HEK293 (cell line): ENCODE measurements at regions not wholly inside any gene's neighbourhood (a gene's known extent, or its start where the extent isn't known, plus 50 kb on each side); places are given as distances from the start of the nearest gene placed in this dataset.

Experiments
- CTCF ChIA-PET: fragments of 350-600 bp; formaldehyde crosslinking; extraction: SDS; loops from one replicate; lab custom pipeline; 2021; ENCODE audit warnings: antibody characterized with exemption; lab: Yijun Ruan, JAX
- POLR2A ChIA-PET: fragments of 300-600 bp; formaldehyde crosslinking; extraction: SDS; loops from one replicate; lab custom pipeline; 2020; ENCODE audit warnings: antibody characterized with exemption, inconsistent platforms; lab: Yijun Ruan, JAX
- H3K27ac ChIP-seq: fragments of 200-500 bp; sonication (Bioruptor generic); 2 replicates; pipeline ENCODE4 v1.5.1; 2014; ENCODE audit warnings: low read depth, low read length, control low read depth, inconsistent platforms; ENCODE audit errors: extremely low read depth
- H3K36me3 ChIP-seq, 2 experiments: fragments of 200-500 bp in 1 of 2; sonication (Bioruptor generic) in 1 of 2; 1 replicate in 1 of 2; 2 replicates in 1 of 2; pipeline ENCODE4 v1.5.1; 2014 to 2017; ENCODE audit warnings: inconsistent platforms in 2 of 2, low read length in 2 of 2; ENCODE audit not compliant: control insufficient read depth in 2 of 2, insufficient read depth in 1 of 2
- H3K4me1 ChIP-seq: fragments of 200-500 bp; sonication (Bioruptor generic); 2 replicates; pipeline ENCODE4 v1.5.1; 2014; ENCODE audit warnings: mild to moderate bottlenecking, low read length, inconsistent platforms; ENCODE audit not compliant: control insufficient read depth, insufficient read depth
- H3K4me3 ChIP-seq: 2 replicates; pipeline ENCODE4 v1.5.1; 2011; ENCODE audit warnings: low read depth, mild to moderate bottlenecking, control low read depth, low read length, moderate library complexity
- H3K9me3 ChIP-seq: fragments of 200-500 bp; sonication (Bioruptor generic); 2 replicates; pipeline ENCODE4 v1.5.1; 2014; ENCODE audit warnings: low read depth, low read length, inconsistent platforms; ENCODE audit not compliant: control insufficient read depth, insufficient read depth
- AEBP2 ChIP-seq: fragments of 450-650 bp; formaldehyde crosslinking; IDR thresholded peaks from 2 replicates; pipeline ENCODE4 v1.5.1; 2016; ENCODE audit warnings: missing biosample characterization, missing genetic modification characterization, borderline replicate concordance
- BCL11A ChIP-seq: fragments of 450-650 bp; formaldehyde crosslinking; IDR thresholded peaks from 2 replicates; pipeline ENCODE4 v1.5.1; 2016; ENCODE audit warnings: low read depth, missing biosample characterization, missing genetic modification characterization
- GLI2 ChIP-seq: fragments of 450-650 bp; formaldehyde crosslinking; IDR thresholded peaks from 2 replicates; pipeline ENCODE4; 2017; ENCODE audit warnings: missing biosample characterization, missing genetic modification characterization, low read depth, borderline replicate concordance
- KLF7 ChIP-seq: fragments of 450-650 bp; formaldehyde crosslinking; IDR thresholded peaks from 2 replicates; pipeline ENCODE4 v1.5.1; 2016; ENCODE audit warnings: missing biosample characterization, missing genetic modification characterization, borderline replicate concordance
- SP2 ChIP-seq: fragments of 450-650 bp; formaldehyde crosslinking; IDR thresholded peaks from 2 replicates; pipeline ENCODE4 v1.5.1; 2016; ENCODE audit warnings: missing biosample characterization, missing genetic modification characterization
- SP3 ChIP-seq: fragments of 450-650 bp; formaldehyde crosslinking; IDR thresholded peaks from 2 replicates; pipeline ENCODE4 v1.5.1; 2016; ENCODE audit warnings: missing biosample characterization, missing genetic modification characterization
- ZBTB1 ChIP-seq: fragments of 450-650 bp; formaldehyde crosslinking; IDR thresholded peaks from 2 replicates; pipeline ENCODE4 v1.5.1; 2016; ENCODE audit warnings: missing biosample characterization, missing genetic modification characterization
- ZBTB10 ChIP-seq: fragments of 450-650 bp; formaldehyde crosslinking; IDR thresholded peaks from 2 replicates; pipeline ENCODE4 v1.5.1; 2016; ENCODE audit warnings: missing biosample characterization, missing genetic modification characterization
- ZBTB48 ChIP-seq: fragments of 450-650 bp; formaldehyde crosslinking; IDR thresholded peaks from 2 replicates; pipeline ENCODE4 v1.5.1; 2016; ENCODE audit warnings: missing biosample characterization, missing genetic modification characterization
- ZFP37 ChIP-seq: fragments of 450-650 bp; formaldehyde crosslinking; IDR thresholded peaks from 2 replicates; pipeline ENCODE4 v1.5.1; 2016; ENCODE audit warnings: missing biosample characterization, missing genetic modification characterization
- ZIC2 ChIP-seq: fragments of 450-650 bp; formaldehyde crosslinking; IDR thresholded peaks from 2 replicates; pipeline ENCODE4 v1.5.1; 2016; ENCODE audit warnings: missing biosample characterization, missing genetic modification characterization
- ZNF202 ChIP-seq: fragments of 450-650 bp; formaldehyde crosslinking; IDR thresholded peaks from 2 replicates; pipeline ENCODE4 v1.5.1; 2016; ENCODE audit warnings: missing biosample characterization, missing genetic modification characterization, borderline replicate concordance
- ZNF211 ChIP-seq: fragments of 450-650 bp; formaldehyde crosslinking; IDR thresholded peaks from 2 replicates; pipeline ENCODE4 v1.5.1; 2016; ENCODE audit warnings: low read depth, missing biosample characterization, missing genetic modification characterization
- ZNF280C ChIP-seq: fragments of 450-650 bp; formaldehyde crosslinking; IDR thresholded peaks from 2 replicates; pipeline ENCODE4 v1.5.1; 2016; ENCODE audit warnings: missing biosample characterization, missing genetic modification characterization
- ZNF398 ChIP-seq: fragments of 450-650 bp; formaldehyde crosslinking; IDR thresholded peaks from 2 replicates; pipeline ENCODE4 v1.5.1; 2017; ENCODE audit warnings: missing biosample characterization, missing genetic modification characterization
- ZNF433 ChIP-seq: fragments of 450-650 bp; formaldehyde crosslinking; IDR thresholded peaks from 2 replicates; pipeline ENCODE4 v1.5.1; 2016; ENCODE audit warnings: missing biosample characterization, missing genetic modification characterization, low read depth
- ZNF558 ChIP-seq: fragments of 450-650 bp; formaldehyde crosslinking; IDR thresholded peaks from 2 replicates; pipeline ENCODE4 v1.5.1; 2016; ENCODE audit warnings: missing biosample characterization, missing genetic modification characterization
- ZNF561 ChIP-seq: fragments of 450-650 bp; IDR thresholded peaks from 2 replicates; pipeline ENCODE4 v1.5.1; 2018; ENCODE audit warnings: missing biosample characterization, missing genetic modification characterization, borderline replicate concordance
- ZNF571 ChIP-seq: fragments of 450-650 bp; formaldehyde crosslinking; IDR thresholded peaks from 2 replicates; pipeline ENCODE4 v1.5.0; 2017; ENCODE audit warnings: missing biosample characterization, missing genetic modification characterization
- ZNF626 ChIP-seq: fragments of 450-650 bp; sonication (Bioruptor Pico); formaldehyde crosslinking; IDR thresholded peaks from 2 replicates; pipeline ENCODE4 v1.5.1; 2018; ENCODE audit warnings: missing biosample characterization, missing genetic modification characterization, inconsistent platforms
- ZNF639 ChIP-seq: fragments of 450-650 bp; formaldehyde crosslinking; IDR thresholded peaks from 2 replicates; pipeline ENCODE4 v1.5.1; 2016; ENCODE audit warnings: missing biosample characterization, missing genetic modification characterization

GRCh38 chr17:72064606-72065193, 56.1 kb upstream of the SOX9 start:
- TF ChIP-seq ZNF561 (tag by site-specific recombination) (no peak), GLI2 (tag by site-specific recombination) (no peak), SP3 (no peak), AEBP2 (tag by site-specific recombination) (no peak), ZIC2 (tag by site-specific recombination) (no peak), ZNF211 (tag by site-specific recombination) (no peak)
- Histone ChIP-seq H3K36me3 (no peaks in the 10 kb centered on the region), H3K27ac (no peak overlapping the region), H3K9me3 (no peaks in the 10 kb centered on the region), H3K4me1 (no peaks in the 10 kb centered on the region; the same call in 1 of the 2 replicates), H3K4me3 (no peak overlapping the region)
- ChIA-PET POLR2A (no interaction called here), CTCF (no interaction called here)

- no peaks in the 10 kb centered on the region for H3K9me3 ChIP-seq
- no peaks in the 10 kb centered on the region for H3K4me1 ChIP-seq
- no peak for TF ChIP-seq ZNF558
- TF ChIP-seq ZNF639: no peak
- TF ChIP-seq ZBTB10 (tag by site-specific recombination): no peak
- TF ChIP-seq ZNF626 (tag by site-specific recombination): no peak
- no peak overlapping the region for H3K4me3 ChIP-seq
- no peak overlapping the region for H3K27ac ChIP-seq
- no peaks in the 10 kb centered on the region for H3K36me3 ChIP-seq
- ChIA-PET POLR2A (no interaction called here), CTCF (no interaction called here)
These were observed 55.3 kb upstream of the SOX9 start for GRCh38 chr17:72065556-72065955.

- H3K4me1 ChIP-seq: no peaks in the 10 kb centered on the region
- ChIA-PET CTCF (interaction anchor here (0.5 to 0.7 kb wide), 3 partner anchors 183 to 1893 kb away, joined by 3 read pairs; no protein-coding TSS in a partner anchor), POLR2A (interaction anchor here (0.6 kb wide), 1 partner anchor 40 kb away, joined by 4 read pairs; no protein-coding TSS in a partner anchor)
- TF ChIP-seq ZBTB48 (tag by site-specific recombination): no peak
- TF ChIP-seq ZNF571 (tag by site-specific recombination): no peak
- TF ChIP-seq ZFP37: no peak
- TF ChIP-seq ZBTB1: no peak
- no peak for TF ChIP-seq ZNF433 (tag by site-specific recombination)
- no peak for TF ChIP-seq ZNF398 (tag by site-specific recombination)
- no peak for TF ChIP-seq ZNF202 (tag by site-specific recombination)
- TF ChIP-seq ZNF280C (tag by site-specific recombination): no peak
- TF ChIP-seq KLF7: no peak
- no peak for TF ChIP-seq BCL11A (tag by site-specific recombination)
- TF ChIP-seq SP2: no peak
These were observed 52.2 kb upstream of the SOX9 start for GRCh38 chr17:72068643-72069042.

More at GRCh38 chr17:72068643-72069042, 52.2 kb upstream of the SOX9 start:
- H3K9me3 ChIP-seq: no peaks in the 10 kb centered on the region
- no peak overlapping the region for H3K4me3 ChIP-seq
- H3K36me3 ChIP-seq: no peaks in the 10 kb centered on the region
- no peak overlapping the region for H3K27ac ChIP-seq
